NCI-H2107 (cell line): ENCODE measurements at regions not wholly inside any gene's neighbourhood (a gene's known extent, or its start where the extent isn't known, plus 50 kb on each side); places are given as distances from the start of the nearest gene placed in this dataset.

Experiments used
- DNase-seq: peaks from one replicate; lab custom pipeline; 2025; lab: John Stamatoyannopoulos, UW

- no peak for DNase-seq
Measured at GRCh38 chr1:218582646-218583045, 237.5 kb downstream of the TGFB2 start.

GRCh38 chr1:218584418-218585155 is 239.5 kb downstream of the TGFB2 start:
- no peak for DNase-seq

- DNase-seq, result no peak
Measured at GRCh38 chr1:218585511-218586184, 240.5 kb downstream of the TGFB2 start.

- no peak for DNase-seq
Measured at GRCh38 chr1:218587900-218588299, 242.8 kb downstream of the TGFB2 start.

- DNase-seq, result no peak
Measured at GRCh38 chr1:218588540-218589172, 243.5 kb downstream of the TGFB2 start.

- no peak for DNase-seq
Measured at GRCh38 chr1:218589487-218589886, 244.4 kb downstream of the TGFB2 start.

- no peak for DNase-seq
Measured at GRCh38 chr1:218591966-218592365, 246.8 kb downstream of the TGFB2 start.

- DNase-seq, result no peak
Measured at GRCh38 chr1:218592688-218593087, 247.6 kb downstream of the TGFB2 start.

GRCh38 chr1:218600968-218601367 is 255.8 kb downstream of the TGFB2 start:
- no peak for DNase-seq

- no peak for DNase-seq
Measured at GRCh38 chr1:218604217-218604616, 259.1 kb downstream of the TGFB2 start.

- DNase-seq, result no peak
Measured at GRCh38 chr1:218611916-218612585, 266.9 kb downstream of the TGFB2 start.

GRCh38 chr1:218613105-218613504 is 268.0 kb downstream of the TGFB2 start:
- DNase-seq, result no peak

- no peak for DNase-seq
Measured at GRCh38 chr1:218614031-218614430, 268.9 kb downstream of the TGFB2 start.

- no peak for DNase-seq
Measured at GRCh38 chr1:218616681-218617080, 271.5 kb downstream of the TGFB2 start.

GRCh38 chr1:218617986-218618385 is 272.9 kb downstream of the TGFB2 start:
- DNase-seq, result no peak

GRCh38 chr1:218620956-218621355 is 275.8 kb downstream of the TGFB2 start:
- DNase-seq, result no peak

GRCh38 chr1:218624052-218624451 is 278.9 kb downstream of the TGFB2 start:
- DNase-seq, result no peak

GRCh38 chr1:218625393-218625792 is 280.3 kb downstream of the TGFB2 start:
- no peak for DNase-seq

- DNase-seq, result no peak
Measured at GRCh38 chr1:218633238-218633988, 288.3 kb downstream of the TGFB2 start.

- no peak for DNase-seq
Measured at GRCh38 chr1:218634212-218634611, 289.1 kb downstream of the TGFB2 start.

- DNase-seq, result no peak
Measured at GRCh38 chr1:218636548-218636947, 291.4 kb downstream of the TGFB2 start.

- no peak for DNase-seq
Measured at GRCh38 chr1:218640173-218640572, 295.0 kb downstream of the TGFB2 start.
